ENCODE measurements at regions not wholly inside any gene's neighbourhood (a gene's known extent, or its start where the extent isn't known, plus 50 kb on each side); places are given as distances from the start of the nearest gene placed in this dataset.
"Not testable (repeated sequence)": the region's sequence is repeated elsewhere in the genome, so short reads cannot be mapped to it uniquely, and the experiment has no call there.

DNA sequence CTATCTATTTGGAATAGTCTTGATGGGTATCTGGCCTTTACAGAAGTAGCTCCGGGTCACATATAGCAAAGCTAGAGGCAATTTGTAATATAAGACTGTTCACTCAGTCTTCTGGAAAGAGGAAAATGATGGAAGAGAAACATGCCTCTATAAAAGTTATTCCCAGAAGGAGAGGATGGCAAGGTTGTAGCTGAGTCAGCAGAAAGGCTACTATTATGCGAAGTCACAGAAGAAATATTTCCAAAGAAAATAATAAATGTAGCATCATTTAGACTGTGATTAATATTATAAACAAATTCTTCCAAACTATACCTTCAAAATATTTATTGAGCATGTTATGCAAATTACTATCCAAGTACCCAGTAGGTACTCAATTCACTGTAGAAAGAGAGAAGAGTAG lies 1027.7 kb upstream of the TMEFF2 start:
- no peak for DNase-seq (ENCODE audit: low read depth in 2 of 3, low spot score in 2 of 3)

DNA sequence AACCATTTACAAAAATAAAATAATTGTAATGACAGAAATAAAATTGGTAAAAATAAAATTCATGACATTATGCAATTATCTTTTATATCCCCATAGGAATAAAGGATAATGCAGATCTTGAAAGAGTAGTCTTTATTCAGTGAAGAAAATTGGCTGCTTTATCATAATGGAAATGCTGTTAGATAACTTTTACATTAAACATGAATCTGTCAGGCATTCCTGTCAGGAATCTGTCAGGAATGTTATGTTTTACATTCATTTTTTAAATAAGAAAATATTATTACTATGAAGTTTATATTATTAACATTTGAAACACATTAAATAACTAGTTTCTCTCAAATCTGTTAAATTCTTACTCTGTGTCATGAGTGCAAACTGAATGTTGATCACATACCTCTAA lies 1024.7 kb upstream of the TMEFF2 start:
- no peak for DNase-seq (ENCODE audit: low read depth in 2 of 3, low spot score in 2 of 3)

DNA sequence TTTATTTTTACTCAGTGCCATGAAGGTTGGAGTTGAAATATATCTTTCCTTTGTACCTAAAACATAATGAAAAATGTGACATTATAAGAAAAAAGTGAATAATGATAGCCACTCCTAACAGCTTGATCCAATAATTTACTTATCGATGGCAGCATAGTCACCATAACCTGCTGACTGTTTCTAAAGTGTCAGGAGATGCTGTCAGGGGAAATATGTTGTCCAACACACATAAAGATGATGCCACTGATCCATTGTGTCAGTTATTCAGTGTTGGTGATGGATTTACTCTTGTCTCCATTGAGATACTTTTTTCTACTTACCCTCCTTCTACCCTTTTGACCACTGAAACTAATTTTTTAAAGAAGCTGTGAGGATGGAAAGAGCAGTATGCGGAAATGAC lies 1006.9 kb upstream of the TMEFF2 start:
- no peak for DNase-seq (ENCODE audit: low read depth in 2 of 3, low spot score in 2 of 3)

DNA sequence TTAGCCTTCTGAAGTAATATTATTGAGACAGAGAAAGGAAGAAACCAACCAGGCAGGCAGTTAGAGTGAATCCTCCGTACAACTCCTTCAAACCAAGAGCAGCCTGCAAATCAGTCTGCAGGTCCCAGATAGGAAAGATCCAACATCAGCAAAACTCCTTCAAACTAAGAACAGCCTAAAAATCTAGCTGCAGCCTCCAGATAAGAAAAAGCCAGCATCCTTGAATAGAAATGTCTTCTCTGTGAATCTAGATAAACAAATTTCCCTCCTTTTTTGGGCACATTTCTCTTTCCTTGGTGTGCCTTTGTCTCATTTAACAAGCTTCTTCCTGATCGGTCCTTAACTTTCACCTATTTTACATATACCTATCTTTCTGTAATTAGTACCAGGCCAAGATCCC lies 1004.6 kb upstream of the TMEFF2 start:
- DNase-seq (ENCODE audit: low read depth in 2 of 3, low spot score in 2 of 3): peak in 1 of 3 donors; percentile 6

DNA sequence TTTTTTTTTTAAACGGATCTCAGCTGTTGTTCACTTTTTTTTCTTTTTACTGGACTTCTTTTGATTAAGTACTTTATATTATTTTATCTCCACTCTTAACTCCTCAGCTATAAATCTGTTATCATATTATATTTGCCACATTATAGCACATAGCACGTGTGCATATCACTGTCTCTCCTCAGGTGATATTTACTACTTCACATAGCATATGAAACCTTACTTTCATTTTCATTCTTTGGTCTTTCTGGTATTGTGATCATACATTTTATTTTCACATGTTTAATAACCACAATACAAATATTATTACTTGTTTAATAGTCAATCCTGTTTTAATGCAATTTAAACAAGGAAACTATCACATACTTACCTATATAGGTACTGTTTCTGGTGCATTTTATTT lies 993.1 kb upstream of the TMEFF2 start:
- peak in 1 of 3 donors; percentile 1 for DNase-seq (ENCODE audit: low read depth in 2 of 3, low spot score in 2 of 3)

DNA sequence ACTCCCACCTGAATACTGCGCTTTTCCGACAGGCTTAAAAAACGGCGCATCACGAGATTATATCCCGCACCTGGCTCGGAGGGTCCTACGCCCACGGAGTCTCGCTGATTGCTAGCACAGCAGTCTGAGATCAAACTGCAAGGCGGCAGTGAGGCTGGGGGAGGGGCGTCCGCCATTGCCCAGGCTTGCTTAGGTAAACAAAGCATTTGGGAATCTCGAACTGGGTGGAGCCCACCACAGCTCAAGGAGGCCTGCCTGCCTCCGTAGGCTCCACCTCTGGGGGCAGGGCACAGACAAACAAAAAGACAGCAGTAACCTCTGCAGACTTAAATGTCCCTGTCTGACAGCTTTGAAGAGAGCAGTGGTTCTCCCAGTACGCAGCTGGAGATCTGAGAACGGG lies 976.2 kb upstream of the TMEFF2 start:
- not testable (repeated sequence) for DNase-seq (ENCODE audit: low read depth in 2 of 3, low spot score in 2 of 3)

DNA sequence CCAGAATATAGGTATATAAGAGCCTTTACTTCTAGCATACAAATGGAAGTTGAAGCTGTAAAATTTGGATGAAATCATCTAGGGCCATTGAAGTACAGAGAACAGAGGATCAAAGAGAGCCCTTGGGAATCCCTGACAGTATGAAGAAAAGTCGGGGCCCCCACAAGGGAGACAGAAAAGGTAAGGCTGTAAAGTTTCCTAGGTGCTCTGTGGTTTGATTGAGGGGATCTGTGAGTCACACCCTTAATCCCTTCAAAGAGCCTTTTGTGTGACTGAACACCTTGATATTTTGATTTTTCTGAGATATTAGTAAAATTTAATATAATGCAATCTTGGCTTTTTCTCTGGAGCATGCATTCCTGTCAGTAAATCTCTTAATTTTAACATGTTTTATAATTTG lies 961.7 kb upstream of the TMEFF2 start:
- DNase-seq (ENCODE audit: low read depth in 2 of 3, low spot score in 2 of 3): no peak

DNA sequence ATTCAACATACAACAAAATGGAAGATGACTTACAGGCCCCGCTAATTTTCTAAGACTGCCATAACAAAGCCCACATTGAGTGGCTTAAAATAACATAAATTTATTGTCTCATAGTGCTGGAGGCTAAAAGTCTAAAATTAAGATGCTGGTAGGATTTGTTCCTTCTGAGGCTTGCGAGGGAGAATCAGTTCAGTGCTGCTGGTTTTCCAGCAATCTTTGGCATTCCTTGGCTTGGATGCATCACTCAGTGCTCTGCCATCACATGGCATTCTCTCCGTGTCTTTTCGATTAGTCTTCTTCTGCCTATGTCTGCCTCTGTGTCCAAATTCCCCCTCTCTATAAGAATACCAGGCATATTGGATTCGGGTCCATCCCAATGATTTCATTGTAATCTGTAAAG lies 959.3 kb upstream of the TMEFF2 start:
- DNase-seq (ENCODE audit: low read depth in 2 of 3, low spot score in 2 of 3): no peak

DNA sequence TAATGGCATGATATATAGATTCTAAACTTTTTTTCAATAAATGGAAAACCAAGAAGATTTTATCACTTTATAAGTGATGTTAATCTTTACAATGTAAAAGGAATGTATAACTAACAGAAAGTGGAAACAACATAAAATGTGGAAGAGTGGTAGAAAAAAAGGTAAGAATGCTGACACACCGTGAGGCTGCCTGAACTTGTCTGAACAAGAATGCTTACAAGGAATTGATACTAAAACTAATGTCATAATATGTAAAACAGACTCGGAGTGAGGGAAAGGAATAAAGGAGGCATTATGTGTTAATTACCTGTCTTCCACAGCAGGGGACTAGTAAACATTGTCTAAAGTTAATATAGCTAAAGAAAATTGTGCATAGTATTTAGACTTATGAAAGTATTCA lies 958.8 kb upstream of the TMEFF2 start:
- DNase-seq (ENCODE audit: low read depth in 2 of 3, low spot score in 2 of 3): no peak

DNA sequence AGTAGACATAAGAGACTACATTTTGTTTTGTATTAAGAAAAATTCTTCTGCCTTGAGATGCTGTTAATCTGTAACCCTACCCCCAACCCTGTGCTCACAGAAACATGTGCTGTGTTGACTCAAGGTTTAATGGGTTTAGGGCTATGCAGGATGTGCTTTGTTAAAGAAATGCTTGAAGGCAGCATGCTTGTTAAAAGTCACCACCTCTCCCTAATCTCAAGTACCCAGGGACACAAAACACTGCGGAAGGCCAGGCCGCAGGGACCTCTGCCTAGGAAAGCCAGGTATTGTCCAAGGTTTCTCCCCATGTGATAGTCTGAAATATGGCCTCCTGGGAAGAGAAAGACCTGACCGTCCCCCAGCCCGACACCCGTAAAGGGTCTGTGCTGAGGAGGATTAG lies 947.7 kb upstream of the TMEFF2 start:
- not testable (repeated sequence) for DNase-seq (ENCODE audit: low read depth in 2 of 3, low spot score in 2 of 3)

DNA sequence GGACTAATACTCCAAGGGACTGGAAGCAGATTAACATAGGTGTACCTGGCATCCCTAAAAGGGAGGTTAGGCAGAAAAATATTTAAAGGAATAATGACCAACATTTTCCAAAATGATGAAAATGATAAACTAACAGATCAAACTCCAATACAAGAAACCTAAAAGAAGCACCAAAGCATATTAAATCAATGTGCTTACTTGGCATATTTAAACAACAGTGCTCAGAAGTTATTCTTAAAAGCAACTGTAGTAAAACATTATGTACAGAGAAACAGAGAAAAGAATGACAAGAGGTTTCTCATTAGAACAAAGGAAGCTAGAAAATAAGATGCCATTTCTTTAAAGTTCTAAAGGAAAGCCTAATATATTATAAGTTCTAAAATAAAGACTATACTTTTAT lies 947.3 kb upstream of the TMEFF2 start:
- no peak for DNase-seq (ENCODE audit: low read depth in 2 of 3, low spot score in 2 of 3)

DNA sequence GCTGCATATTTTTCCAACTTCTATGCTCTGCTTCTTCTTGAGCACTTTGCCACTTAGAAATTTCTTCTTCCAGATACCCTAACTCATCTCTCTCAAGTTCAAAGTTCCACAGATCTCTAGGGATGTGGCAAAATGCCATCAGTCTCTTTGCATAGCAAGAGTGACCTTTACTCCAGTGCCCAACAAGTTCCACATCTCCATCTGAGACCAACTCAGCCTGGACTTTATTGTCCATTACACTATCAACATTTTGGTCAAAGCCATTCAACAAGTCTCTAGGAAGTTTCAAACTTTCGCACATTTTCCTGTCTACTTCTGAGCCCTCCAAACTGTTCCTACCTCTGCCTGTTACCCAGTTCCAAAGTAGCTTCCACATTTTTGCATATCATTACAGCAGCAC lies 946.2 kb upstream of the TMEFF2 start:
- not testable (repeated sequence) for DNase-seq (ENCODE audit: low read depth in 2 of 3, low spot score in 2 of 3)

DNA sequence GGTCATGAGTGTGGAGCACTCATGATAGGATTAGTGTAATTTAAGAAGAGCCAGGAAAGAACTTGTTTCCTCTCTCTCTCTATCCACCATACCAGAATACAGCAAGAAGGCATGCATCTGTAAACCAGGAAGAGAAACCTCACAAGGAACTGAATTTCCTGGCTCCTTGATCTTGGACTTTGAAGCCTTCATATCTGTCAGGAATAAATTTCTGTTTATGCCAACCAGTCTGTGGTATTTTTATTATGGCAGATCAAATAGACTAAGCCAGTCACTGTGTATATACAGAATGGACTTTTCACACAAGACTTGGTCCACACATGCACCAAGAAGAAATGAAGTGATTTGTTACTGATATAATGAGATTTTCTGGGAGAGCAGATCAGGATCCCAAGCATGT lies 930.1 kb upstream of the TMEFF2 start:
- no peak for DNase-seq (ENCODE audit: low read depth in 2 of 3, low spot score in 2 of 3)

DNA sequence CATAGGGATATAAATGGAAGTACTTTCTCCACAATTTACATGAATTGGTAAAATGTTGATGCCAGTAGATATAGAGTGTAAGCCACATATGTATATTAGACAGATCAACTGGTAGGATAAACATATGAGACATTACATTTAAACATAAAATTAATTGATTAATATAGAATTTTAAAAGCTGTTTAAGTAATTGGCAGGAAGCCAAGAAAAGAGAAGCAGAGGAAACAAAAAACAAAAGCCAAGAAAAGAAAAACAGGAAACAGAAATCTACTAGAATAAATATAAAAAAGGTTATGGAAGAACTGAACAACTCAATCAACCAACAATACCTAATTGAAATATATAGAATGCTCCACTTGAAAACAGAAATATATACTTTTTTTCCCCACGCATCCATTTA lies 920.1 kb upstream of the TMEFF2 start:
- no peak for DNase-seq (ENCODE audit: low read depth in 2 of 3, low spot score in 2 of 3)

DNA sequence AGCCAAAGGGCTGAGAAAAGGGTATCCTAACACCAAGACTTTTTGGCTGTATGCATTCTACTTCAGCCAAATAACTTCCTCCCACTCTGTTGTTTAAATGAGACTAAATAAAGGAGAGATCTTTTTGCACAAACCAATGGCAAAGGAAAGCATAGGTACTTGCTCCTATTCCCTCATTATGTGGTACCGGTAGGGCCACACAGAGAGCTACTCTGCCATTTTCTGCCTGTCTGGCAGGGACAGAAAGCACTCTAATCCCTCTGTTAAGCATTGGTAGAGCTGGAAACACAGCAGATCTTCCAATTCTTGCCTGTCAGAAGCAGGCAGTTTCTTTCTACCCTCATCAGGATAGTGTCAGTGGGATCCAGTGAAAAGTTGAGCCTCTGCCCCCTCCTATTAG lies 918.3 kb upstream of the TMEFF2 start:
- DNase-seq (ENCODE audit: low read depth in 2 of 3, low spot score in 2 of 3): no peak

DNA sequence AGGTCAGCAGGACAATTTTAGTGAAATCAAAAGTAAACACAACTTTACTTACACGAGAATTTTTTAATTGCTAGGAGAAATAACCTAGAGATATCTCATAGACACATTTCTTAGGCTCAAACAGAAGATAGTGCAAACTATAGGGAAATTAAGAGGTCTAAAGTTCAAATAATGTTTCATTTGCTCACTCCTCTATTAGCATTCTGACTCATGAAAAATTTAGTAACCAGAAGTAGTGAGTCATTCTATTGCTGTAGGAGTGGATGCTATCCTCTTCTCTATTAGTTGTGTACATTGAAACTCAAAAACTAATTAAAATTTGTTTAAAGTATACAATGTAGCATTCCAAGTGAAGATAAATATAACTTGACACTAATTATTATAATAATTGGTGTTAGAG lies 908.3 kb upstream of the TMEFF2 start:
- DNase-seq (ENCODE audit: low read depth in 2 of 3, low spot score in 2 of 3): no peak

DNA sequence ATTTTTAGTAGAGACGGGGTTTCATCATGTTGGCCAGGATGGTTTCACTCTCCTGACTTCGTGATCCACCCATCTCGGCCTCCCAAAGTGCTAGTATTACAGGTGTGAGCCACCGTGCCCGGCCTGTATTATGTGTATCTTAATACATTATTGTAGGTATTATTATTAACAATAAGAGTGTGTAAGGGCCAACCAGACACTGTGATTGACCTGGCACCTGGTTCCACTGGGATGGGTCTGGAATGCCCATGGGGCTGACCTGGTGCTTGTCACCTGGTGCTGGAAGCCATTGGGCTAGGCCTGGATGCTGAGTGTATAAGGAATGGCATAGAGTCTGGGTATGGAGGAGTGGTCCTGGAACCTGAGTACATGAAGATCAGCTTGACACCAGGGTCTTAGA lies 906.9 kb upstream of the TMEFF2 start:
- DNase-seq (ENCODE audit: low read depth in 2 of 3, low spot score in 2 of 3): no peak

DNA sequence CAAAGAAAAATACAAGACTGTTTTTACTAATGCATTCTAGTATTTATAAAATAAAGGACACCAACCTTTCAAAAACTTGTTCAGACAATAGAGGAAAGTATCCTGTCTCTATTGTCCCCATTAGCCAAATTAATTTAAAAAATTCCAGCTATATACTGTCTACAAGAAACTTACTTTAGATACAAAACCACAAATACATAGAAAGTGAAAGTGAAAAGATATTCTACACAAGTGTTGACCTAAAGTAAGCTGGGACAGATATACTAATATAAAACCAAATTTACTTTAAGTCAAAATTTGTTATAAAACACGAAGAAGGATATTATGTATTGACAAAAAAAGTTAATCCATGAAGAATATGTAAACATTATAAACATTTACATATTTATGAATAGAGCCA lies 893.3 kb upstream of the TMEFF2 start:
- no peak for DNase-seq (ENCODE audit: low read depth in 2 of 3, low spot score in 2 of 3)

DNA sequence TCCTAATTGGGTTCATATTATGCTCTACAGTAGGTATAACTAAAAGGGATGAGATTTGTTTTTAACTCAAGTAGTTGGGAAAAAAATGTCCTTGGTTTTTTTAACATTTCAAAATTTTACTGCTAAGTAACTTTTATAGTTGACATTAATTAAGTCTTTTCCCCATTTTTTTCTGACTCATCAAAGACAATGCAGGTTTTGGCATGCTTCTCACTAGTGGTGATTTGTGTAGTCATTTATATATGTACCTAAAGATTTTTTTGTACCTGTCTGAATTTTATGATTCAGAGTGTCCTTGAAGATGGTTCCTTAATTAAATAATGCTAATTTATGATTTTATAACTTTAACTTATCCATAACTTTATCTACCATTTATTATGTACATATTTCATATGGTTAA lies 882.3 kb upstream of the TMEFF2 start:
- DNase-seq (ENCODE audit: low read depth in 2 of 3, low spot score in 2 of 3): no peak

DNA sequence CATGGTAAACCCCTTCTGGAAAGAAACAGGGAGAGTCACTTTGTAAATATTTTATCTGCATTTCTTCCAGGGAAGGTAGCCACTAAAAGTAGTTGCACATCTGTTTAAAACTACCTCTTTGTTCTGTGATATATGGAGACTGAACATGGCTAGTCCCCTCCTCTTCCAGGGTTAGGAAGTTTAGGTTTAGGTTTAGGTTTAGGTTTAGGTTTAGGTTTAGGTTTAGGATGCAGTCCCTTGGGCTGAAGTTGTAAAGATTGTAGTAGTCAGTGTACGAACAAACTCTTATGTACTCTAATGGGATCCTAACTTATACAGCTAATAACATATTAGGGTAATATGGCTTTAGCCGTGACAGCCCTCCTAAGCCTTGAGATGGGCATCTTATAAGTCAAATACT lies 880.2 kb upstream of the TMEFF2 start:
- no peak for DNase-seq (ENCODE audit: low read depth in 2 of 3, low spot score in 2 of 3)

DNA sequence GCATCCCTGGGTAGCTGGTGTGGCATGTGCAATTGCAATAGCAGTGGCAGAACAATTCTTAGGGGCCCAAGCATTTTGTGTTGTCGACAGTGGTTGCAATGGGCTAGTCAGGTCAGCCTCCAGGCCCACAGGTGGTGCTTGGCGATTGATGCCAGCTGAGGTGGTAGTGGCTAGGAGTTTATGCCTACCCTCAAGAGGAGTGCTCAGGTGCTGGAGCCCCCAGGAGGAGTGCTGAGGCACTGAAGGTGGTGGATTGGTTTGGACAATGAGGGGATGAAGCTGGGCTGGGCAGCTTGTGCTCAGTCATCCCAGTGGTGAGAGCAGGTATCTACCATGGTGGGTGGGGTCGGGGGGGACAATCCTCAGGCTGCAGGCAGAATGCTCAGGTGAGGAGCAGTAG lies 877.9 kb upstream of the TMEFF2 start:
- no peak for DNase-seq (ENCODE audit: low read depth in 2 of 3, low spot score in 2 of 3)

DNA sequence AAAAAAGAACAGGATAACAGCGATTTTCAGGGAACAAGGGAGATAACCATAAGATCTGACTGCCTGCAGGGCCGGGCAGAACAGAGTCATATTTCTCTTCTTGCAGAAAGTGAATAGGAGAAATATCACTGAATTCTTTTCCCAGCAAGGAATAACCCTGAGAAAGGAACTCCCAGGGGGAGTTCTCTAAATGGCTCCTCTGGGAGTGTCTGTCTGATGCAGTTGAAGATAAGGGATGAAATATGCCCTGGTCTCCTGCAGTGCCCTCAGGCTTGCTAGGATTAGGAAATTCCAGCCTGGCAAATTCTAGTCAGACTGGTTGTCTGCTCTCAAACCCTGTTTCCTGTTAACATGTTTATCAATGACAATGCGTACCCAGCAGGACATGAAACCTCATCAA lies 830.8 kb upstream of the TMEFF2 start:
- DNase-seq (ENCODE audit: low read depth in 2 of 3, low spot score in 2 of 3): not testable (repeated sequence)

DNA sequence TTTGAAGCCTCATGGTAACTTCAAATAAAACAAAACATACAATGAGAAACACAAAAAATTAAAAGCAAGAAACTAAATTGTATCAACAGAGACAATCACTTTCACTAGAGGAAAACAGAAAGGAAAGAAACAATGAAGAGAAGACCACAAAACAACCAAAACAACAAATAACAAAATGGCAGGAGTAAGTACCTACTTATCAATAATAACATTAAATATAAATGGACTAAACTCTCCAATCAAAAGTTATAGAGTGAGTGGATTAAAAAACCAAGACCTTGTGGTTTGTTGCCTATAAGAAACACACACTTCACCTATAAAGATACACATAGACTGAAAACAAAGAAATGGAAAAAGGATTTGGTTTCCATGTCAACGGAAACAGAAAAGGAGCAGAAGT lies 830.1 kb upstream of the TMEFF2 start:
- DNase-seq (ENCODE audit: low read depth in 2 of 3, low spot score in 2 of 3): no peak

DNA sequence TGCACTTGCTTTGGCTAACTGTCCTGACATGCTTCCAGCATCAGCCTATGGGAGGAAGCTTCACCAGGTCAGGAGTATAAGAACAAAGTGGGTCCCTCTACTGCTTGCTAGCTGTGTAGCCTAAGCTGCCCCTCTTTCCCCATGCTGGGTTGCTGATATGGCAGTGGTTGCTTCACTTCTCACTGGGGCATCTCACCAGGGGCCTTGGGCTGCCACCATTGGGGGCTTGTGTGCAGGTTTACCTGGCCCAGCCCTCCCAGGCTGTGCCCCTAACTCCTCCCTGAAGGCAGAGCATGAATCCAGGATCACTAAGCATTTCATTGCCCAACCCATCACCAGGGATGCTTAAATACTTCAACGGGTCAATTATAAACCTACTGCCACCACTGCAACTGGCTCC lies 817.1 kb upstream of the TMEFF2 start:
- DNase-seq (ENCODE audit: low read depth in 2 of 3, low spot score in 2 of 3): no peak
